SU-DHL-6 (cell line): ENCODE measurements at regions not wholly inside any gene's neighbourhood (a gene's known extent, or its start where the extent isn't known, plus 50 kb on each side); places are given as distances from the start of the nearest gene placed in this dataset.
A peak's percentile ranks its signal among the peaks of the same experiment; 100 is the strongest.

Source experiments
- H2AFZ ChIP-seq: fragments of 200-600 bp; sonication (generic); 2 replicates; pipeline ENCODE4 v1.6.1; 2014; ENCODE audit warnings: low read depth, mild to moderate bottlenecking, moderate library complexity, mixed read lengths, antibody characterized with exemption, low read length; ENCODE audit not compliant: severe bottlenecking
- H3F3A ChIP-seq: fragments of 200-600 bp; shearing (Covaris generic); 2 replicates; pipeline ENCODE4 v1.6.0; 2016; ENCODE audit warnings: antibody characterized with exemption, mild to moderate bottlenecking; ENCODE audit not compliant: insufficient read depth
- H3K27ac ChIP-seq: fragments of 200-600 bp; sonication (generic); 2 replicates; pipeline ENCODE4 v1.5.1; 2016; ENCODE audit warnings: low read depth, mild to moderate bottlenecking, low read length, moderate library complexity, mixed read lengths
- H3K27me3 ChIP-seq: fragments of 200-600 bp; sonication (generic), shearing (Covaris generic); 2 replicates; pipeline ENCODE4 v1.6.0; 2014; ENCODE audit warnings: mild to moderate bottlenecking, low read length
- H3K36me3 ChIP-seq: fragments of 200-600 bp; sonication (generic); 2 replicates; pipeline ENCODE4 v1.6.1; 2014; ENCODE audit warnings: mild to moderate bottlenecking, low read length, mixed read lengths
- H3K4me2 ChIP-seq: fragments of 300-600, 200-600 bp; shearing (Covaris generic), sonication (generic); 2 replicates; pipeline ENCODE4 v1.6.0; 2014; ENCODE audit warnings: low read length, low read depth, mild to moderate bottlenecking; ENCODE audit not compliant: poor library complexity, severe bottlenecking
- H3K4me3 ChIP-seq: fragments of 200-600 bp; sonication (generic); 2 replicates; pipeline ENCODE4 v1.5.1; 2014; ENCODE audit warnings: antibody characterized with exemption, low read length, mild to moderate bottlenecking, mixed read lengths; ENCODE audit not compliant: insufficient read depth, poor library complexity, severe bottlenecking
- H3K79me2 ChIP-seq: fragments of 200-600 bp; sonication (generic); 2 replicates; pipeline ENCODE4 v1.6.1; 2014; ENCODE audit warnings: mild to moderate bottlenecking, low read length, moderate library complexity; ENCODE audit not compliant: insufficient read depth
- H3K9ac ChIP-seq: fragments of 200-600 bp; sonication (generic); 2 replicates; pipeline ENCODE4 v1.7.0; 2014; ENCODE audit warnings: mild to moderate bottlenecking, low read length
- H3K9me2 ChIP-seq: fragments of 200-600 bp; sonication (generic); replicated peaks from 2 replicates; pipeline ENCODE4 v1.6.1; 2014; ENCODE audit warnings: low read length; ENCODE audit not compliant: insufficient read depth
- H3K9me3 ChIP-seq: fragments of 200-600 bp; sonication (generic); 2 replicates; pipeline ENCODE4 v1.6.1; 2014; ENCODE audit warnings: low read length, mixed read lengths; ENCODE audit not compliant: insufficient read depth
- H4K20me1 ChIP-seq: fragments of 200-600 bp; sonication (generic); 2 replicates; pipeline ENCODE4 v1.6.1; 2014; ENCODE audit warnings: low read depth, mild to moderate bottlenecking, antibody characterized with exemption, low read length, moderate library complexity, mixed read lengths
- CTCF ChIP-seq: fragments of 200-600 bp; sonication (generic); IDR thresholded peaks from one replicate; pipeline ENCODE4 v1.5.1; 2017; ENCODE audit warnings: antibody characterized with exemption, mild to moderate bottlenecking, low read length, moderate library complexity; ENCODE audit not compliant: insufficient read depth, poor library complexity, severe bottlenecking
- EZH2phosphoT487 ChIP-seq: fragments of 200-600 bp; sonication (generic), shearing (Covaris generic); conservative IDR thresholded peaks from 2 replicates; pipeline ENCODE4 v1.6.1; 2018; ENCODE audit warnings: mild to moderate bottlenecking, antibody characterized with exemption, low read length, moderate library complexity, mixed read lengths

- Histone ChIP-seq H3K36me3 (no peaks in the 10 kb centered on the region), H3K4me3 (no peak overlapping the region), H4K20me1 (no peaks in the 10 kb centered on the region), H3K27me3 (no peaks in the 10 kb centered on the region), H3K79me2 (no peaks in the 10 kb centered on the region), H3K9ac (no peak overlapping the region), H2AFZ (no peak overlapping the region), H3K9me3 (no peaks in the 10 kb centered on the region), H3K4me2 (no peak overlapping the region), H3F3A (no peaks in the 10 kb centered on the region), H3K9me2 (no peaks in the 10 kb centered on the region), H3K27ac (no peak overlapping the region)
- no peak for TF ChIP-seq CTCF
- no peak for TF ChIP-seq EZH2phosphoT487
Observed at GRCh38 chr14:86652526-86652925, 1122.6 kb downstream of the FLRT2 start.

- Histone ChIP-seq H3K79me2 (no peaks in the 10 kb centered on the region), H4K20me1 (no peaks in the 10 kb centered on the region), H3K9ac (no peak overlapping the region), H3K27me3 (no peaks in the 10 kb centered on the region), H3F3A (no peaks in the 10 kb centered on the region), H3K9me3 (no peaks in the 10 kb centered on the region), H3K4me2 (no peak overlapping the region), H3K4me3 (no peak overlapping the region), H3K9me2 (no peaks in the 10 kb centered on the region), H3K27ac (no peak overlapping the region), H3K36me3 (no peaks in the 10 kb centered on the region), H2AFZ (no peak overlapping the region)
- TF ChIP-seq EZH2phosphoT487 = no peak
- TF ChIP-seq CTCF = peak; percentile 27
Observed at GRCh38 chr14:86646696-86647690, 1117.0 kb downstream of the FLRT2 start.

- Histone ChIP-seq H3F3A (no peaks in the 10 kb centered on the region), H3K27ac (no peak overlapping the region), H3K27me3 (no peaks in the 10 kb centered on the region), H3K9me3 (no peaks in the 10 kb centered on the region), H3K9me2 (no peaks in the 10 kb centered on the region), H3K4me3 (no peak overlapping the region), H3K79me2 (no peaks in the 10 kb centered on the region), H3K9ac (no peak overlapping the region), H3K36me3 (no peaks in the 10 kb centered on the region), H3K4me2 (no peak overlapping the region), H4K20me1 (no peaks in the 10 kb centered on the region), H2AFZ (no peak overlapping the region)
- TF ChIP-seq CTCF (no peak), EZH2phosphoT487 (no peak)
Observed at GRCh38 chr14:86646125-86646524, 1116.2 kb downstream of the FLRT2 start.
